Endothelial cell of umbilical vein (primary cell): ENCODE measurements at regions not wholly inside any gene's neighbourhood (a gene's known extent, or its start where the extent isn't known, plus 50 kb on each side); places are given as distances from the start of the nearest gene placed in this dataset.

Source experiments
- CTCF ChIP-seq, 2 donors: IDR thresholded peaks; 1 replicate in 1 of 2; 2 replicates in 1 of 2; pipeline ENCODE4 v1.5.1; 2011; ENCODE audit warnings: low read length in 2 of 2, mild to moderate bottlenecking in 2 of 2, moderate library complexity in 2 of 2, control low read depth in 1 of 2, inconsistent platforms in 1 of 2, low read depth in 1 of 2; ENCODE audit not compliant: insufficient read depth in 1 of 2; ENCODE audit errors: extremely low read depth in 1 of 2
- EZH2 ChIP-seq: IDR thresholded peaks from 2 replicates; pipeline ENCODE4 v1.6.1; 2012; ENCODE audit warnings: borderline replicate concordance, low read depth, mild to moderate bottlenecking, moderate library complexity, low read length, inconsistent platforms; ENCODE audit not compliant: severe bottlenecking
- MAX ChIP-seq: IDR thresholded peaks from 2 replicates; pipeline ENCODE4 v1.6.1; 2011; ENCODE audit not compliant: insufficient read depth, insufficient read length
- MYC ChIP-seq: IDR thresholded peaks from one replicate; pipeline ENCODE4 v1.6.1; 2011; ENCODE audit warnings: mild to moderate bottlenecking, low read depth, low read length
- POLR2A ChIP-seq: IDR thresholded peaks from 2 replicates; pipeline ENCODE4 v1.6.1; 2012; ENCODE audit warnings: low read depth, mild to moderate bottlenecking, control low read depth, low read length

GRCh38 chr2:72006188-72006736 lies 141.4 kb downstream of the CYP26B1 start:
- TF ChIP-seq CTCF (IDR thresholded peaks at IDR 0.05; ENCODE audit: extremely low read depth in 1 of 2, insufficient read depth in 1 of 2, low read depth in 1 of 2, low read length in 2 of 2) (no peak), EZH2 (no peak), POLR2A (no peak), MYC (no peak), MAX (no peak)
